Testis (tissue), 2 donors: ENCODE measurements at regions not wholly inside any gene's neighbourhood (a gene's known extent, or its start where the extent isn't known, plus 50 kb on each side); places are given as distances from the start of the nearest gene placed in this dataset.

Experiments
- DNase-seq: peaks from one replicate; pipeline ENCODE4 v3.0.0-alpha.2; 2019
- H3K27ac ChIP-seq, 2 donors: fragments of 200-600 bp; sonication (generic); one replicate each; pipeline ENCODE4 v1.5.1; 2019
- H3K27me3 ChIP-seq: fragments of 200-600 bp; sonication (generic); one replicate; pipeline ENCODE4 v1.5.1; 2019
- H3K36me3 ChIP-seq: fragments of 200-600 bp; sonication (generic); one replicate; pipeline ENCODE4 v1.5.1; 2017; ENCODE audit warnings: low read depth; ENCODE audit errors: missing control alignments
- H3K4me1 ChIP-seq: fragments of 200-600 bp; sonication (generic); one replicate; pipeline ENCODE4 v1.5.1; 2019
- H3K4me3 ChIP-seq, 2 donors: fragments of 200-600 bp; sonication (generic); one replicate each; pipeline ENCODE4 v1.5.1; 2017 to 2019
- H3K9me3 ChIP-seq: fragments of 200-600 bp; sonication (generic); one replicate; pipeline ENCODE4 v1.5.1; 2017
- POLR2A ChIP-seq: fragments of 450-650 bp; IDR thresholded peaks from one replicate; pipeline ENCODE4 v1.6.1; 2017; ENCODE audit warnings: antibody characterized with exemption, mild to moderate bottlenecking, moderate library complexity
- WGBS, 2 donors: methylation state at CpG; one replicate each; pipeline ENCODE4 v1.1.5; 2018; 5-methylcytosine and 5-hydroxymethylcytosine counted together
- intact Hi-C: fragments of 100-400 bp; cut with DNase I; formaldehyde crosslinking; loops from one replicate; pipeline ENCODE4 v1.15.1; 2023; ENCODE audit warnings: low total_unique reads
- TF ChIP-seq, protein P1 (sequence below), 3 experiments: fragments of 450-650 bp in 2 of 3; fragments of 200-600 bp in 1 of 3; sonication (generic) in 1 of 3; IDR thresholded peaks; one replicate each; pipeline ENCODE4 v1.5.1; 2016 to 2019; ENCODE audit warnings: antibody characterized with exemption in 3 of 3, mild to moderate bottlenecking in 2 of 3, moderate library complexity in 1 of 3

DNA sequence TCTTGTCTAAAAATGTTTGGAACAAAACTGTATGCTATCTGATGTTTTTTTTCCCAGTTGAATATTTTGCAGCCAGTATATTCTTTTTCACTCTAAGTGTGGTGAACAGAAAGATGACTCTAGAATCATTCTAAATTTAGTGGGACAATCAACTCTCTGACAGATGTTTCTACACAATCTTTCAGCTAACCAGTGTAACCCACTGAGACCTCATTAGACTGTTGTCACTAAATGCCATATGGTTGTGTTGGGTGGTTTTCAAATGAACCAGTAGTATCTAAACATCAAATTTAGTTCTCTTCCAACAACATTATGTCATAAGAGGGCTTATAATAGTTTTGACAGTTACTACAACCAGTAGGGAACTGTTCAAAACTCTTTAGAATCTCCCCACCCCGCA is 129.6 kb upstream of the PRLR start:
- no peak for DNase-seq
- WGBS, 2 donors: 79 to 94% methylated on average over 1 of the region's 1 CpG
- H3K4me3 ChIP-seq: no peak overlapping the region
- no peaks in the 10 kb centered on the region for H3K27me3 ChIP-seq
- no peaks in the 10 kb centered on the region for H3K36me3 ChIP-seq
- no peak for TF ChIP-seq POLR2A
- TF ChIP-seq, protein P1, sequence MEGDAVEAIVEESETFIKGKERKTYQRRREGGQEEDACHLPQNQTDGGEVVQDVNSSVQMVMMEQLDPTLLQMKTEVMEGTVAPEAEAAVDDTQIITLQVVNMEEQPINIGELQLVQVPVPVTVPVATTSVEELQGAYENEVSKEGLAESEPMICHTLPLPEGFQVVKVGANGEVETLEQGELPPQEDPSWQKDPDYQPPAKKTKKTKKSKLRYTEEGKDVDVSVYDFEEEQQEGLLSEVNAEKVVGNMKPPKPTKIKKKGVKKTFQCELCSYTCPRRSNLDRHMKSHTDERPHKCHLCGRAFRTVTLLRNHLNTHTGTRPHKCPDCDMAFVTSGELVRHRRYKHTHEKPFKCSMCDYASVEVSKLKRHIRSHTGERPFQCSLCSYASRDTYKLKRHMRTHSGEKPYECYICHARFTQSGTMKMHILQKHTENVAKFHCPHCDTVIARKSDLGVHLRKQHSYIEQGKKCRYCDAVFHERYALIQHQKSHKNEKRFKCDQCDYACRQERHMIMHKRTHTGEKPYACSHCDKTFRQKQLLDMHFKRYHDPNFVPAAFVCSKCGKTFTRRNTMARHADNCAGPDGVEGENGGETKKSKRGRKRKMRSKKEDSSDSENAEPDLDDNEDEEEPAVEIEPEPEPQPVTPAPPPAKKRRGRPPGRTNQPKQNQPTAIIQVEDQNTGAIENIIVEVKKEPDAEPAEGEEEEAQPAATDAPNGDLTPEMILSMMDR (IDR thresholded peaks at IDR 0.05): no peak
- no peaks in the 10 kb centered on the region for H3K4me1 ChIP-seq
- H3K9me3 ChIP-seq: no peaks in the 10 kb centered on the region
- no peak overlapping the region for H3K27ac ChIP-seq
- intact Hi-C loops: no loop called here

DNA sequence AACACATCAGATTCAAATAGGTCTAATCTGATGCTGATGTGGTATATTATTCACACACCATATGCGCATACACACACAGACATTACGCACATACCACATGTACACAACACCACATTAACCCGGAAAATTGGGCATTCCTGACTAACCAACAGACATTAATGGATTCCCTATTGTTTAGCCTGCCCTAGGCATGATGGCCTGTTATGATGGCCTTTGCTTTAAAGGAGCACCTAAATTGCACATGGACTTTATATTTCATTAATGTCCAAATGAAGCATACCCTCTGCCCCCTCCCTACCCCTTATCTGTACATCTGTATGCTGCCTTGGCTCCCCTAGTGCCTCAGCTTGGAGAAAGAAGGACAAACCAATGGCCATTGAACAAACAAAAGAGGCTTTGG is 127.7 kb upstream of the PRLR start:
- H3K9me3 ChIP-seq: no peaks in the 10 kb centered on the region
- no peaks in the 10 kb centered on the region for H3K27me3 ChIP-seq
- no peak overlapping the region for H3K4me3 ChIP-seq
- H3K27ac ChIP-seq: no peak overlapping the region
- 91 to 94% methylated on average over 3 of the region's 3 CpGs for WGBS, 2 donors
- no peaks in the 10 kb centered on the region for H3K4me1 ChIP-seq
- no peaks in the 10 kb centered on the region for H3K36me3 ChIP-seq
- intact Hi-C loops: no loop called here
- TF ChIP-seq POLR2A: no peak
- TF ChIP-seq, protein P1 (IDR thresholded peaks at IDR 0.05): no peak
- no peak for DNase-seq

DNA sequence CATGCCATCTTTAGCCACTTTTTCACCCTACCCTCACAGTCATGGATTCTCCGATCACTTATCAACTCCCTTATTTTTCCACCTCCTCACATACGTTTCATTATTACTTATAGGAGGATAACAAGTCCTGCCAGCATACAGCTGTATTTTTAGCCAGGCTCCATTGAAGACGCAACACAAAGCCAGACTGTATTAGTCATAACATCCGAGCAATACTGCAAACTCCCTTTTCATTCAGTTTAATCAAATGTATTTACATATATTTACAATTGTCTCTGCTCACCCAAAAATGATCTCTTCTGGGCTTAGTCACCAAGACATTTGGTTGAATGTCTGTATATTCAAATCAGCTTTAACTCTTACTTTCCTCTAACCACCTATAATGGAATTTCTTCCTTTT is 126.4 kb upstream of the PRLR start:
- intact Hi-C loops: no loop called here
- 61 to 76% methylated on average over 4 of the region's 4 CpGs for WGBS, 2 donors
- Histone ChIP-seq H3K4me3 (peak overlapping the region in 1 of 2 donors; percentile 16), H3K36me3 (no peaks in the 10 kb centered on the region), H3K27me3 (no peaks in the 10 kb centered on the region), H3K27ac (no peak overlapping the region), H3K9me3 (no peaks in the 10 kb centered on the region), H3K4me1 (no peaks in the 10 kb centered on the region)
- no peak for TF ChIP-seq POLR2A
- TF ChIP-seq, protein P1 (IDR thresholded peaks at IDR 0.05): no peak
- no peak for DNase-seq

DNA sequence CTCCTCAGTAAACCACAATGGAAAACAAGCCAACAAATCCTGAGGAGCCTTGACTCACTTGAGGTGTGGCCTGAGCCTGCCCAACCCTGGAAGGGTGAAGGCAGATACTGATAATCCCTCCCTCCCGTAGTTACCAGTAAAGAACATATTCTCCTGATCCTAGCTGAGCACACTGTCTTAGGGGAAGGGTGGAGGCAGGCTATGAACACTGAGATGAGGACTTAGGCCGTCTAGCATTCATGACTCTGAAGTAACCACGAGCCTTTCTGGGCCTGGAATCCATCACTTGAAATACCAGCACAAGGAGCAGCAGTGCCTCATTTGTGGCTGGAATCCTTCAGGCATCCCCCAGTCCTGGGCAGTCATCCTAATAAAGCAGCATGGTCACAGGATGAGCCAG is 124.5 kb upstream of the PRLR start:
- TF ChIP-seq, protein P1 (IDR thresholded peaks at IDR 0.05): no peak
- no peak for TF ChIP-seq POLR2A
- no peak overlapping the region for H3K27ac ChIP-seq
- DNase-seq: peak; percentile 24
- no peaks in the 10 kb centered on the region for H3K36me3 ChIP-seq
- WGBS, 2 donors: 20 to 43% methylated on average over 3 of the region's 3 CpGs
- H3K9me3 ChIP-seq: no peaks in the 10 kb centered on the region
- H3K4me1 ChIP-seq: no peaks in the 10 kb centered on the region
- H3K4me3 ChIP-seq: no peak overlapping the region
- H3K27me3 ChIP-seq: no peaks in the 10 kb centered on the region
- intact Hi-C loops: no loop called here

DNA sequence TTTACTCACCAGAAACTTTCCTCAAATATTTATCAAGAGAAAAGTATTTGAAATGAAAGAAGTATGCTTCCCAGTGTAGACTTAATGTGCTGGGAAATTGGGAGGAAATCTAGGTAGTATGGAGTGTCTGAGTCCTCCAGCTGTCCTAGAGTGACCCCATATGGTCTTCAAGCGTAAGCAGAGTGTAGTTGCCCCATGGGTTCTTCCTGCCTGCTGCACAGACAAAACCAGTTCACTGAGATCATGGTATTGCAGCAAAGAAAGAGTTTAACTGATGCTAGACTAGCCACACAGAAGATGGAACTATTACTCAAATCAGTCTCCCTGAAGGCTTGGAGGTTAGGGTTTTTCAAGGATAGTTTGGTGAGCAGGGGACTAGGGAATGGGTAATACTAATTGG is 114.9 kb upstream of the PRLR start:
- WGBS, 2 donors: 79 to 89% methylated on average over 1 of the region's 1 CpG
- Histone ChIP-seq H3K27ac (no peak overlapping the region), H3K4me1 (no peaks in the 10 kb centered on the region), H3K9me3 (no peaks in the 10 kb centered on the region), H3K27me3 (no peaks in the 10 kb centered on the region), H3K4me3 (no peak overlapping the region), H3K36me3 (no peaks in the 10 kb centered on the region)
- intact Hi-C loops: no loop called here
- no peak for DNase-seq
- TF ChIP-seq, protein P1 (IDR thresholded peaks at IDR 0.05): no peak
- no peak for TF ChIP-seq POLR2A
